Renal cortex interstitium (tissue), 11 donors: ENCODE measurements at regions not wholly inside any gene's neighbourhood (a gene's known extent, or its start where the extent isn't known, plus 50 kb on each side); places are given as distances from the start of the nearest gene placed in this dataset.
"Not testable (repeated sequence)": the region's sequence is repeated elsewhere in the genome, so short reads cannot be mapped to it uniquely, and the experiment has no call there.

ENCODE experiments used
- DNase-seq, 11 donors: peaks; one replicate each; pipeline ENCODE4 v3.0.0-alpha.2; 2013; ENCODE audit warnings: low read depth in 9 of 11, low spot score in 4 of 11; ENCODE audit errors: extremely low read depth in 1 of 11

- not testable (repeated sequence) for DNase-seq
Observed at GRCh38 chr6:86872810-86873209, 64.5 kb upstream of the HTR1E start.

DNA sequence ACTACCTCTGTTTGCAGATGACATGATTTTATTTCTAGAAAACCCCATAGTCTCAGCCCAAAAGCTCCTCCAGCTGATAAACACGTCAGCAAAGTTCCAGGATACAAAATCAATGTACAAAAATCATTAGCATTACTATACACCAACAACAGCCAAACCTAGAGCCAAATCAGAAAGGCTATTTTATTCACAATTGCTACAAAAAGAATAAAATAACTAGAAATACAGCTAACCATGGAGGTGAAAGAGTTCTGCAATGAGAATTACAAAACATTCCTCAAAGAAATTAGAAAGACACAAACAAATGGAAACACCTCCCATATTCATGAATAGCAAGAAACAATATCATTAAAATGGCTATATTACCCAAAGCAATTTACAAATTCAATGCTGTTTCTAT lies 65.6 kb upstream of the HTR1E start:
- DNase-seq = no peak

DNA sequence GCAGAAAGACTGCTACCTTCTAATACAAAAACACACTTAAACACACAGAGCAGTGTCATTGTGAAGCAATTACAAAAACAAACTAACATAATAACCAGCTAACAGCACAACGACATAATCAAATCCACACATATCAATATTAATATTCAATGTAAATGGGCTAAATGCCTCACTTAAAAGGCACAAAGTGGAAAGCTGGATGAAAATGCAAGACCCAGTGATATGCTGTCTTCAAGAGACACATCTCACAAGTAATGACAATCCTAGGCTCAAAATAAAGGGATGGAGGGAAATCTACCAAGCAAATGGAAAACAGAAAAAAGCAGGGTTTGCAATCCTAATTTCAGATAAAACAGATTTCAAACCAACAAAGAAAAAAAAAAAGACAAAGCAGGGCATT lies 67.8 kb upstream of the HTR1E start:
- no peak for DNase-seq

DNA sequence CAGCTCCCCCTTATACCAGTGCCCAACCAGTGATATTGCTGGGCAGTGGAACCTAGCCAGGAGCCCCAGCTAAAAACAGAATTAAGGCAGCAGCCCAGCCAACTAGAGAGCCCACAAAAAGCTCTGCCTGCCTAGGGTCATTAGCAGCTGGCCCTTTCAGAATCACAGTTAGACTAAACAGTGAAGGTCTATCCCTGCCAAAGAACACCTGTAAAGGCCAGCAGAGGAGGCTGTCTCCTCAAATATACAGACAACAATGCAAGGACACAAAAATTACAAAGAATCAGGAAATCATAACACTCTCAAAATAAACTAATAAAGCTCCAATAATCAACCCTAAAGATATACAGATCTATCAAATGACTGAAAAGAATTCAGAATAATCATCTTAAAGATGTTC lies 77.8 kb upstream of the HTR1E start:
- DNase-seq = no peak

DNA sequence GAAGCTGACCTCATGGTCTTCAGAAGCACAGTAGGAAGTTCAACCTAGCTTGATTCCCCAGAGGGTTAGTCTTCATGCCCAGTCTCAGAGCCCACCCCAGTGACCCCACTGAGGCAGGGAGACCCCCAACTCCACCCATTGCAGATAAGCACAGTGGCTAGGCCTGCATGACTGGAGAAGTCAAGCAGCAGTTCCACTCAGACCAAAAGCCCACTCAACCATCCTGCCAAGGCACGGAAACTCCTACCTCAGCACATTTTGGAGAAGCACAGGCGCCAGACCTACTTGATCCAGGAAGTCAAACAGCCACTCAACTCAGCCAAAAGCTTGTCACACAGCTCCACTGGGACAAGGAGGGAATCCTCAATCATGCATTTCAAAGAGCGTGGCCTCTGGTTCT lies 78.4 kb upstream of the HTR1E start:
- DNase-seq = no peak

- no peak for DNase-seq
Observed at GRCh38 chr6:86857783-86858182, 79.5 kb upstream of the HTR1E start.

GRCh38 chr6:86856937-86857563 lies 80.3 kb upstream of the HTR1E start:
- no peak for DNase-seq

DNA sequence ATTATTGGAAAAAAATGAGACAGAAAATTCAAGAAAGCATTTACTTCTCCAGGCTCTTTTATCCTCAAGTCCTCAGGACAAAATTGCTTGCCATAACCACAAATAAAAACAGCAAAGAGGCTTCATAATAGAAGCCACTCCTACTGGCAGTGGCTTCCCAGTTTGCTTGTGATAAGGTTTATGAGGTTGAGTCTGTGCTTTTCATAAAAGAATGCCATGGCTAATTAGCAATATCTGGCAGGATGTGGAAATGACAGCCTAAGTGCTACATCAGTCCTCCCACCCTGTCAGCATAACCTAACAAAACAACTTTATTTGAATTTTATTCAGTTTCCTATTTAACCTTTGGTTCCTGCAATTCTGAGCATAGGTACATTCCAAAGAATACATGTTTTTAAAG lies 80.9 kb upstream of the HTR1E start:
- DNase-seq = no peak

DNA sequence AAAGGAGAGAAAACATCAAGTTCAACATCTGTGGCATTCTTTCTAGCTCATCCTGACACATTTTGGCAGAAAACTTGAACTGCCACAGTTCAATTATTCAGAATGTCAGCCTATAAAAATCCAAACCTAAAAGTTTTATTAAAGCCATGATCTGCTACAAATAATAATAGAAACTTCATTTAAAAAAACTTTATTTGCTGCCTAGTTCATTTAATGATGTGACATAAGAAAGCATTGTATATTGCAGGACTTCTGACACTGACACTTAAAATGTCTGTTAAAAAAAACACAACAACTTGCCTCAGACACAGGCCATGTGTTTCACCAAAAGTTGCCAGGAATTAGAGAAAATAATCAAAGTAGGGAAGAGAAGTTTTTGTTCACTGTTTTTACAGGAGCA lies 88.3 kb upstream of the HTR1E start:
- DNase-seq = peak; percentile 22 to 66 (median 45)

DNA sequence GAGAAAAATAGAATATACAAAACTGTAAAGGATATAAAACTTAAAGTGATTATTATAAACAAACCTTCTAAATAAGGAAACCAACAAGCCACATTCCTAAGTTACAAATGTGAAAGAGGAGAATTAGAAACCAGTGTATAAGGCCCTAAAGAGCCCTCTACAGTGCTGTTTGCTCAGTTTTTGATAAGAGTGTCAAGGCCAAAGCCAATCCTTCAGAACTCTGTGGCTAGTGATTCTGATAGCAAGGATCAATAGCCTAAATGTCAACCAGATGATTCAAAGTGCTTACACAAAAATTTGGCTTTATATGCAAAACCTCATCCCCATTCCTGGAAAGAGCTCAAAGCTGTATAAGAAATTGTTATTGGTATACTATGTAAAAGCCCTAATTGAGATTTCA lies 104.6 kb upstream of the HTR1E start:
- DNase-seq = no peak

GRCh38 chr6:86825436-86825835 lies 111.9 kb upstream of the HTR1E start:
- DNase-seq = no peak

- no peak for DNase-seq
Observed at GRCh38 chr6:86822747-86823146, 114.6 kb upstream of the HTR1E start.

DNA sequence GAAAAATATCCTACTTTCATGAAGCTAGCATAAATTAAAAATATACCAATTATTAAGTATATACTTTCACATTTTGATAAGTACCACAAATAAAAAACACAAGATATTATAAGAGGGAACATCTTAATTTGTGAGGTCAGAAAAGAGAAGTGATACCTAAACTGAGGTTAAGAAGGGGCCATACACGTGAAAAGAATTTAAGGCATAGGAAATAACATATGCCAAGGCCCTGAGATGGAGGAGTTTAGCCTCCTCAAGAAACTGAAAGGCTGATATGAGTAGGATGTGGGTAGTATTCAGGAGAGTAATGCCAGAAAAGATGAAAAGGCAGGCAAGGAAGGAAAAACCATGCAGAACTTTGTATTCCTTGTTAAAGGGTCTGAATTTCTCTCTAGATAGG lies 116.6 kb upstream of the HTR1E start:
- no peak for DNase-seq

- DNase-seq = no peak
Observed at GRCh38 chr6:86793649-86794048, 143.7 kb upstream of the HTR1E start.

DNA sequence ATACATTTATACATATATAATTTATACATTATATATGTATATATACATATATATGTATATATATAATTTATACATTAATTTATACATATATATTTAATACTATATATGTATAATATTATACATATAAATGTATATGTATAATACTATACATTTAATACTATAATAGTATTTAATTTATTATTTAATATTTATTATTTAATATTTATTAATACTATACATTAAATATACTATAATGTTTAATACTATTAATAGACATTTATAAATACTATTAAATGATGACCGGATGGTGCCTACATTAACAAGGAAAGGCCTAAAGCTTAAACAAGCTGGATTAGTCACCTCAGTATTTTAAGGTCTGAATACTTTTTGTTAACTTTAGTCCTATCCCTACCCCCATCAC lies 145.9 kb upstream of the HTR1E start:
- no peak for DNase-seq

- no peak for DNase-seq
Observed at GRCh38 chr6:86789779-86790411, 147.4 kb upstream of the HTR1E start.

DNA sequence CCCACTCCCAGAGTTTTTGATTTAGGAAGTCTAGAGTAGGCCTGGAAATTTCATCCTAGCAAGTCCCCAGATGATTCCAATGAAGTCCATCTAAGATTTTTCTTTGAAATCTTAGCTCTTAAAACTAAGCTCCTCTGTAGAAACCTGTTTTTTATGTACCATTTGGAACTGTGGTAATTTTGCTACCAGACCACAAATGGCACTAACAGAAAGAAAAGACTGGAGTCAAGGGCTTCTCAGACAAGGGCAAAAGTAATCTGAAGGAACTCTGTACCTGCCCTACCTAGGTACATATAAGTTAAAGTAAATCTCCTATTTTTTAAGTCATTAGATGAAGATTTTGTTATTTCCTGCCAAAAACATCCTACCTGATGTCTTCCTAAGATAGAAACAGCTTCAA lies 155.0 kb upstream of the HTR1E start:
- no peak for DNase-seq

DNA sequence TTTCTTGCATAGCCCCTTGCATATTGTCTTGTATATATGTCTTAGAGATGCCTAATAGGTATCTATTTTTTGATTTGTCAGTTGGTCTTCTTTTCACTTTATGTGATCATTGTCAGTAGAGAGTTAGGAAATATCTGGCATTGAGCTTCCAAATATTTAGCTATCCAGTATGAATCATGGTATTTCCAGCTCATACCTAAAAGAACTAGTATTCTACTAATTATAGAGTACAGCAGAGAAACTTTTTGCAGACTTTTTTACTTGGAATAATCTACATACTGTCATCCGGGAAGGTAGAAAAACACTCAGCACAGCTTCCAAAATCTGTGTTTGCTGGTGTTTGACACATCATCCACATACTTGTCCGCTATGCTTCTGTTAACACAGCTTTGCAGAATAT lies 156.4 kb upstream of the HTR1E start:
- DNase-seq = no peak

DNA sequence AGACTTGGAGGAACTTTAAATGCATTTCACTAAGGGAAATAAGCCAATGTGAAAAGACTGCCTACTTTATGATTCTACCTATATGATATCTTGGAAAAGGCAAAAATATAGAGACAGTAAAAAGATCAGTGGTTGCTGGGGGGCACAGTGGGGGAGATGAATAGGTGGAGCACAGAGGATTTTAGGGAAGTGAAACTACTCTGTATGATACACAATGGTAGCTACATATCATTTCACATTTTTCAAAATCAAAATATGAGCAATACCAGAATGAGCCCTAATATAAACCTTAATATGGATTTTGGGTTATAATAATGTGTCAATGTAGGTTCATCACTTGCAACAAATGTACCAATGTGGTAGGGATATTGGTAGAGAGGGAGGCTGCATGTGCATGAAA lies 161.4 kb upstream of the HTR1E start:
- DNase-seq = no peak

GRCh38 chr6:86765211-86765610 lies 172.1 kb upstream of the HTR1E start:
- DNase-seq = no peak

DNA sequence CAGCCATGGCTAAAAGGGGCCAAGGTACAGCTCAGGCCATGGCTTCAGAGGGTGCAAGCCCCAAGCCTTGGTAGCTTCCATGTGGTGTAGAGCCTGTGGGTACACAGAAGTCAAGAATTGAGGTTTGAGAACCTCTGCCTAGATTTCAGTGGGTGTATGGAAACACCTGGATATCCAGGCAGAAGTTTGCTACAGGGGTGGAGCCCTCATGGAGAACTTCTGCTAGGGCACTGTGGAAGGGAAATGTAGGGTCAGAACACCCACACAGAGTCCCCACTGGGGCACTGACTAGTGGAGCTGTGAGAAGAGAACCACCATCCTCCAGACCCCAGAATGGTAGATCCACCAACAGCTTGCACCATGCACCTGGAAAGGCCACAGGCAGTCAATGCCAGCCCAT lies 177.4 kb upstream of the HTR1E start:
- DNase-seq = not testable (repeated sequence)
